ENCODE measurements at regions not wholly inside any gene's neighbourhood (a gene's known extent, or its start where the extent isn't known, plus 50 kb on each side); places are given as distances from the start of the nearest gene placed in this dataset.

GRCh38 chr2:82215212-82215611 lies 1910.7 kb upstream of the LRRTM1 start:
- DNase-seq (ENCODE audit: low read depth, low spot score) (no peak), FAIRE-seq (no peak), ATAC-seq (no peak)
- Histone ChIP-seq H3K4me2 (ENCODE audit: control insufficient read depth, insufficient read depth) (no peak overlapping the region), H3K4me3 (no peak overlapping the region), H3K79me2 (ENCODE audit: control insufficient read depth, insufficient read depth, low read length) (no peaks in the 10 kb centered on the region), H4K20me1 (ENCODE audit: control insufficient read depth, insufficient read depth) (no peaks in the 10 kb centered on the region), H3K27me3 (replicated peaks in 1 of 2; ENCODE audit: control insufficient read depth in 2 of 2, insufficient read depth in 2 of 2, low read length in 1 of 2) (no peaks in the 10 kb centered on the region), H3K36me3 (ENCODE audit: control insufficient read depth in 2 of 2, insufficient read depth in 2 of 2, low read length in 1 of 2) (no peaks in the 10 kb centered on the region), H3K27ac (ENCODE audit: control insufficient read depth, insufficient read depth) (no peak overlapping the region), H3K9me3 (replicated peaks; ENCODE audit: control insufficient read depth, insufficient read depth, low read length) (no peaks in the 10 kb centered on the region), H3K9ac (ENCODE audit: control insufficient read depth, insufficient read depth, low read length) (no peak overlapping the region), H3K4me1 (ENCODE audit: control insufficient read depth, insufficient read depth, low read length) (no peaks in the 10 kb centered on the region), H2AFZ (ENCODE audit: control insufficient read depth, low read depth, low read length) (no peak overlapping the region)
- in situ Hi-C loops (cut with MboI), result no loop called here
- CTCF ChIA-PET, result no interaction called here
- intact Hi-C loops (cut with micrococcal nuclease; ENCODE audit: unreplicated experiment), result no loop called here
- BruUV-seq (replicated peaks), result no TSS peak
- SMC1A ChIA-PET (ENCODE audit: uncharacterized antibody, unreplicated experiment), result interaction anchor here (1.0 to 2.2 kb wide), 4 partner anchors 9 to 52 kb away, joined by 3 to 5 read pairs (median 4); no protein-coding TSS in a partner anchor
- 13% methylated on average over 4 of the region's 4 CpGs for WGBS (ENCODE audit: insufficient coverage, insufficient replicate concordance, low lambda C conversion rate, missing lambda C conversion rate)
- POLR2A ChIA-PET, result no interaction called here
- TF ChIP-seq REST (IDR thresholded peaks at IDR 0.05; ENCODE audit: low read depth, low read length) (no peak), BACH1 (IDR thresholded peaks at IDR 0.05; ENCODE audit: borderline replicate concordance) (no peak), TAF1 (IDR thresholded peaks at IDR 0.05; ENCODE audit: borderline replicate concordance, low read depth, low read length) (no peak), SRF (IDR thresholded peaks at IDR 0.05; ENCODE audit: low read depth in 2 of 2, low read length in 2 of 2) (no peak), CHD4 (IDR thresholded peaks at IDR 0.05) (no peak), BCL11A (IDR thresholded peaks at IDR 0.05; ENCODE audit: low read depth, low read length) (no peak), POLR2A (IDR thresholded peaks at IDR 0.05; ENCODE audit: low read depth, low read length) (no peak), MAX (IDR thresholded peaks at IDR 0.05; ENCODE audit: low read depth, low read length) (no peak), TARDBP (IDR thresholded peaks at IDR 0.05; ENCODE audit: borderline replicate concordance) (no peak), HDGF (IDR thresholded peaks at IDR 0.05) (no peak), WRNIP1 (IDR thresholded peaks at IDR 0.05; ENCODE audit: borderline replicate concordance, low read depth, low read length) (no peak), MTA3 (IDR thresholded peaks at IDR 0.05; ENCODE audit: borderline replicate concordance, low read length) (no peak)
- RAD21 ChIA-PET (ENCODE audit: unreplicated experiment), result no interaction called here
